Activated T-cell treated with anti-CD3 and anti-CD28 coated beads, Interleukin-2, amount 50 U/mL, for 4 hours (primary cell): ENCODE measurements at regions not wholly inside any gene's neighbourhood (a gene's known extent, or its start where the extent isn't known, plus 50 kb on each side); places are given as distances from the start of the nearest gene placed in this dataset.

Experiments used
- ATAC-seq, 2 donors: fragments of 200-7000 bp; cut with Tn5 transposase; one replicate each; pipeline ENCODE4 v1.10.0; 2021
- DNase-seq: peaks from one replicate; pipeline ENCODE4 v3.0.0-alpha.2; 2020
- H3K27me3 Mint-ChIP-seq: one replicate; pipeline ENCODE4 v1.8.0; 2021; ENCODE audit warnings: low read depth, mixed read lengths
- H3K36me3 Mint-ChIP-seq: one replicate; pipeline ENCODE4 v1.8.0; 2022; ENCODE audit warnings: mixed read lengths; ENCODE audit not compliant: insufficient read depth
- H3K4me1 Mint-ChIP-seq: one replicate; pipeline ENCODE4 v1.8.0; 2021; ENCODE audit warnings: low read depth, mixed read lengths
- H3K4me3 Mint-ChIP-seq: one replicate; pipeline ENCODE4 v1.8.0; 2021; ENCODE audit warnings: mild to moderate bottlenecking, moderate library complexity, mixed read lengths
- H3K9me3 Mint-ChIP-seq: one replicate; pipeline ENCODE4 v1.8.0; 2021; ENCODE audit warnings: mixed read lengths

DNA sequence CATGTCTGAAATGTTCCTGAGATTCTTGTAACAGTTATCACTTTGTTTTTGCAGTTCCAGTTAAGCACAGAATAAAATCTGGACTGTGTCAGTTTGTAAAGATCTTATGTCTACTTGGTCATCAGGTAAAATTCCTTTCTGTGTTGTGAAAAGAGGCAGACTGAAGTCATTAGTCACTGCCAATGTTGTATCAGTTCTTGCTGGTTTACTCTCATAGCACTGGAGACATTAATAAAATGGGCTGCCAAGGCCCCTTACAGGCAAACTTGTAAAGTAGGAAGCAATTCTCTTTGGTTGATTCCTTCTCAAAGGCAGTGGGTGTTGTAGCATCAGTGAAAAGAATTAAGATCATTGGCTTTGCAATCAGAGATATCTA, 61.4 kb upstream of the ST6GALNAC3 start:
- H3K27me3 Mint-ChIP-seq: no peaks in the 10 kb centered on the region
- H3K36me3 Mint-ChIP-seq: no peaks in the 10 kb centered on the region
- DNase-seq: no peak
- ATAC-seq: no peak
- H3K4me3 Mint-ChIP-seq: no peak overlapping the region
- no peaks in the 10 kb centered on the region for H3K9me3 Mint-ChIP-seq
- no peaks in the 10 kb centered on the region for H3K4me1 Mint-ChIP-seq

DNA sequence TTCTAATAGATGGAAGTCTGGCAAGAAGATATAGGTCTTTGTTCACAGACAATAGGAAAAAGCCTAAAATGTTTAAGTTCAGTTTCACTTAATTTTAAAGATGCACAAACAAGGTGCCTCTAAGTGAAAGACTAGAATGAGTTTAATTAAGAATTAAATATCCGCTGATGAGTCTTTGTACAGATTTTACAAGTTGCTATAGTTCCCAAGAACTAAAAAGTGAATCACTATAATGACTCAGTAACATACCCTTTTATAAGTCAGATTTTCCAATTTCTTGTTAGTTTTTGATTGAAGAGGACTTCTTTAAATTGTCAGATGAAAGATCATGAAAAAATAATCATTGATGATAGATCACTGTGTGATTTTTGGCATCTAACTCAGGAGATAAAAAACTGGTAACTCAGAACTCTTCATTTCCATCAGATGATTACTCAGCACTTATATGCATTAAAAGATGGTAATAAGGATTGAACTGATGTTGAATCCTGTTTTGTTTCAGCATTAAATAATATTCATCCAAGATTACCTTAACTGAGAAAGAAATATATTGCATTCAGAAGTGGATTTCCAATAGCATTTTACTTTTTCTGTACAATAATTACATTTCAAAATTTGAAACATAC, 59.0 kb upstream of the ST6GALNAC3 start:
- peak; percentile 40 to 48 for ATAC-seq
- Mint-ChIP-seq H3K27me3 (no peaks in the 10 kb centered on the region), H3K36me3 (no peaks in the 10 kb centered on the region), H3K4me1 (no peaks in the 10 kb centered on the region), H3K9me3 (no peaks in the 10 kb centered on the region), H3K4me3 (no peak overlapping the region)
- no peak for DNase-seq

DNA sequence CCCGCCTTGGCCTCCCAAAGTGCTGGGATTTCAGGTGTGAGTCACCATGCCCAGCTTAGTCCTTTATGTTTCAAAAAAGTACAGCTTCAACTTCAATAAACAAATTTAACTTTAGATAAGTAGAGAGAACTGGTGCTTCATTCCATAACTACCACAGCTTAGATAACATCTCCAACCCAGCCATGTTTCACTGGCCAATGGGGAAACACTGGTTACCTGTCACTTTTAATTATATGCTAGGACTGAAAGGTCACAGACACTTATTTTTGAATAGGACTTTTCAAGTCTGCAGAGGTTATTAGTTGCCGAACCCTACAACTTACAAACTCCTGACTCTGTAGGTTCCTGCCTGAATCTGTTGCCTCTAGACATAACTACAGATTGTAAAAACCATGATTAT, 56.5 kb upstream of the ST6GALNAC3 start:
- Mint-ChIP-seq H3K4me3 (no peak overlapping the region), H3K9me3 (no peaks in the 10 kb centered on the region)

DNA sequence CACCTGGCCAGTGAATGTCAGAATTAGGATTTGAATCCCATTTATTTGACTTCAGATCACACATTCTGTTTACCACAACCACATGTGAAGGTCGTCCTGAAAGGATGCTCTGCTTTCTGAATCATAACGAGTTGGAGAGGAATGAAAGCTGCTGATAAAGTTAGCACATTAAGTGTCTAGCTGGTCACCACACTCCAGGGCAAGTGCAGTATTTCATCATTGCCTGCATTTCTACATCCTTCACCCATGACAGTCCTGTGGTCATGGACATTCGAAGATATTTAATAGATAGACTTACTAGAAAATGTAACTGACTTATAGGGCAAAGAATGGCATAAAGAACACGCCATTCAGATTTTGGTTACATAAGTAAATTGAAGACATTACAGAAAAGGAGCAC, 52.7 kb upstream of the ST6GALNAC3 start:
- ATAC-seq (no peak), DNase-seq (no peak)
- Mint-ChIP-seq H3K4me3 (no peak overlapping the region), H3K4me1 (no peaks in the 10 kb centered on the region), H3K27me3 (no peaks in the 10 kb centered on the region), H3K36me3 (no peaks in the 10 kb centered on the region), H3K9me3 (no peaks in the 10 kb centered on the region)

More for the DNA sequence above, 56.5 kb upstream of the ST6GALNAC3 start:
- DNase-seq (no peak), ATAC-seq (no peak)
- Mint-ChIP-seq H3K36me3 (no peaks in the 10 kb centered on the region), H3K4me1 (no peaks in the 10 kb centered on the region), H3K27me3 (no peaks in the 10 kb centered on the region)

- ATAC-seq: peak; percentile 77 to 87
- Mint-ChIP-seq H3K36me3 (no peaks in the 10 kb centered on the region), H3K4me3 (no peak overlapping the region), H3K4me1 (no peaks in the 10 kb centered on the region), H3K9me3 (no peaks in the 10 kb centered on the region), H3K27me3 (no peaks in the 10 kb centered on the region)
- no peak for DNase-seq
Observed at GRCh38 chr1:76023669-76024435, 50.7 kb upstream of the ST6GALNAC3 start.
